H1 (cell line): ENCODE measurements at regions not wholly inside any gene's neighbourhood (a gene's known extent, or its start where the extent isn't known, plus 50 kb on each side); places are given as distances from the start of the nearest gene placed in this dataset.

ENCODE experiments used
- CTCF ChIA-PET: fragments of 300-600 bp; sonication (Branson Sonifier 250); formaldehyde crosslinking; loops from one replicate; lab custom pipeline; 2021; ENCODE audit not compliant: partially characterized antibody; lab: Charles Lee
- POLR2A ChIA-PET: fragments of 300-600 bp; sonication (Branson Sonifier 250); formaldehyde crosslinking; loops from one replicate; lab custom pipeline; 2021; ENCODE audit warnings: inconsistent platforms; ENCODE audit not compliant: partially characterized antibody; lab: Charles Lee
- DNase-seq, 2 experiments: peaks; one replicate each; pipeline versions ENCODE4 v3.0.0 to v3.0.0-alpha.2; 2010 to 2022; ENCODE audit warnings: low spot score in 2 of 2, low read depth in 1 of 2, mixed read lengths in 1 of 2
- FAIRE-seq: peaks from 2 replicates; lab custom pipeline; 2011; peaks lifted over from hg19 to GRCh38; lab: Jason Lieb, UNC
- H2AFZ ChIP-seq: 2 replicates; pipeline ENCODE4 v1.8.1; 2012; ENCODE audit warnings: low read length, inconsistent platforms
- H2AK5ac ChIP-seq: 2 replicates; pipeline ENCODE4 v1.6.1; 2013; ENCODE audit warnings: low read depth, low read length
- H2BK120ac ChIP-seq: replicated peaks from 2 replicates; pipeline ENCODE3; 2013; ENCODE audit warnings: low read depth, low read length, inconsistent platforms
- H2BK12ac ChIP-seq: 2 replicates; pipeline ENCODE4 v1.6.1; 2013; ENCODE audit warnings: low read depth, low read length
- H2BK15ac ChIP-seq: 2 replicates; pipeline ENCODE4 v1.6.1; 2013; ENCODE audit warnings: low read length
- H2BK20ac ChIP-seq: 2 replicates; pipeline ENCODE4 v1.6.1; 2013; ENCODE audit warnings: low read length
- H2BK5ac ChIP-seq: 2 replicates; pipeline ENCODE4 v1.6.1; 2013; ENCODE audit warnings: low read depth, low read length
- H3K14ac ChIP-seq: 2 replicates; pipeline ENCODE4 v1.6.1; 2013; ENCODE audit warnings: inconsistent platforms; ENCODE audit not compliant: insufficient read length
- H3K18ac ChIP-seq: 2 replicates; pipeline ENCODE4 v1.6.1; 2013; ENCODE audit warnings: low read length; ENCODE audit errors: extremely low read depth
- H3K23ac ChIP-seq: 2 replicates; pipeline ENCODE4 v1.6.1; 2013; ENCODE audit warnings: inconsistent platforms; ENCODE audit not compliant: insufficient read length
- H3K23me2 ChIP-seq: 2 replicates; pipeline ENCODE4 v1.6.1; 2013; ENCODE audit warnings: low read depth, low read length
- H3K27ac ChIP-seq: 2 replicates; pipeline ENCODE4 v1.6.1; 2011; ENCODE audit warnings: low read depth, low read length, inconsistent platforms
- H3K27me3 ChIP-seq, 4 experiments: replicated peaks in 1 of 4; 1 replicate in 1 of 4; 2 replicates in 3 of 4; pipeline versions ENCODE4 v1.6.1 to v1.8.1; 2011 to 2013; ENCODE audit warnings: low read length in 3 of 4, mild to moderate bottlenecking in 3 of 4, inconsistent platforms in 2 of 4, mixed read lengths in 2 of 4, moderate library complexity in 1 of 4; ENCODE audit not compliant: control insufficient read depth in 3 of 4, insufficient read depth in 3 of 4; ENCODE audit errors: extremely low read depth in 1 of 4
- H3K36me3 ChIP-seq, 4 experiments: 2 replicates each; pipeline versions ENCODE4 v1.6.1 to v1.8.1; 2011 to 2013; ENCODE audit warnings: mild to moderate bottlenecking in 4 of 4, low read length in 3 of 4, moderate library complexity in 2 of 4, control low read depth in 1 of 4, inconsistent platforms in 1 of 4; ENCODE audit not compliant: insufficient read depth in 4 of 4, control insufficient read depth in 2 of 4
- H3K4ac ChIP-seq: replicated peaks from 2 replicates; pipeline ENCODE3; 2013; ENCODE audit warnings: low read length, low read depth, mixed read lengths, inconsistent platforms; ENCODE audit not compliant: insufficient read length
- H3K4me1 ChIP-seq, 4 experiments: replicated peaks in 1 of 4; 1 replicate in 1 of 4; 2 replicates in 3 of 4; pipeline versions ENCODE4 v1.6.1 to v1.8.1; 2011 to 2013; ENCODE audit warnings: low read length in 3 of 4, inconsistent platforms in 2 of 4, mixed read lengths in 1 of 4; ENCODE audit not compliant: insufficient read depth in 4 of 4, control insufficient read depth in 3 of 4
- H3K4me2 ChIP-seq, 2 experiments: 2 replicates each; pipeline versions ENCODE4 v1.6.1 to v1.8.1; 2011 to 2013; ENCODE audit warnings: low read depth in 2 of 2, low read length in 2 of 2, control low read depth in 1 of 2, inconsistent platforms in 1 of 2, mild to moderate bottlenecking in 1 of 2; ENCODE audit not compliant: insufficient read depth in 1 of 2
- H3K4me3 ChIP-seq, 4 experiments: fragments of 200-600, 300-600 bp in 1 of 4; sonication (generic), shearing (Covaris generic), sonication (Bioruptor Twin) in 1 of 4; 2 replicates each; pipeline versions ENCODE4 v1.5.1 to v1.8.1; 2011 to 2016; ENCODE audit warnings: low read length in 4 of 4, low read depth in 3 of 4, control low read depth in 2 of 4, inconsistent platforms in 2 of 4, mild to moderate bottlenecking in 2 of 4, mixed read lengths in 1 of 4, moderate library complexity in 1 of 4; ENCODE audit not compliant: insufficient read depth in 2 of 4; ENCODE audit errors: extremely low read depth in 1 of 4
- H3K56ac ChIP-seq: replicated peaks from 2 replicates; pipeline ENCODE3; 2013; ENCODE audit warnings: low read depth, mild to moderate bottlenecking, mixed read lengths, low read length, inconsistent platforms; ENCODE audit not compliant: insufficient read length
- H3K79me1 ChIP-seq: 2 replicates; pipeline ENCODE4 v1.6.1; 2013; ENCODE audit warnings: low read depth, low read length, control low read depth
- H3K79me2 ChIP-seq, 2 experiments: 2 replicates each; pipeline versions ENCODE4 v1.6.1 to v1.8.1; 2012 to 2013; ENCODE audit warnings: low read length in 2 of 2, mild to moderate bottlenecking in 2 of 2, inconsistent platforms in 1 of 2; ENCODE audit not compliant: insufficient read depth in 2 of 2, control insufficient read depth in 1 of 2
- H3K9ac ChIP-seq, 4 experiments: replicated peaks in 1 of 4; 1 replicate in 1 of 4; 2 replicates in 3 of 4; pipeline versions ENCODE4 v1.6.1 to v1.8.1; 2011 to 2013; ENCODE audit warnings: low read depth in 3 of 4, low read length in 3 of 4, control low read depth in 2 of 4, mild to moderate bottlenecking in 2 of 4, moderate library complexity in 2 of 4, inconsistent platforms in 1 of 4; ENCODE audit errors: extremely low read depth in 1 of 4
- H3K9me3 ChIP-seq, 2 experiments: 2 replicates each; pipeline versions ENCODE4 v1.6.1 to v1.8.1; 2012 to 2013; ENCODE audit warnings: mild to moderate bottlenecking in 2 of 2, moderate library complexity in 2 of 2, control low read depth in 1 of 2, inconsistent platforms in 1 of 2, low read depth in 1 of 2, low read length in 1 of 2, mixed read lengths in 1 of 2; ENCODE audit not compliant: insufficient read depth in 2 of 2
- H4K20me1 ChIP-seq, 2 experiments: replicated peaks in 1 of 2; 2 replicates each; pipeline versions ENCODE3 to v1.8.1; 2011 to 2013; ENCODE audit warnings: inconsistent platforms in 2 of 2, low read length in 2 of 2, mild to moderate bottlenecking in 1 of 2; ENCODE audit not compliant: insufficient read depth in 2 of 2, control insufficient read depth in 1 of 2
- H4K5ac ChIP-seq: 2 replicates; pipeline ENCODE4 v1.6.1; 2013; ENCODE audit warnings: low read length, low read depth, mixed read lengths, inconsistent platforms; ENCODE audit not compliant: insufficient read length
- H4K8ac ChIP-seq: 2 replicates; pipeline ENCODE4 v1.8.0; 2013; ENCODE audit warnings: mild to moderate bottlenecking, moderate library complexity, low read length, inconsistent platforms; ENCODE audit not compliant: insufficient read depth; ENCODE audit errors: extremely low read depth
- H4K91ac ChIP-seq: replicated peaks from 2 replicates; pipeline ENCODE3; 2013; ENCODE audit warnings: low read length, mixed read lengths, inconsistent platforms; ENCODE audit not compliant: insufficient read length
- BCL11A ChIP-seq, 2 experiments: IDR thresholded peaks; one replicate each; pipeline ENCODE4 v1.6.1; 2011; ENCODE audit warnings: low read depth in 2 of 2, low read length in 2 of 2, mild to moderate bottlenecking in 2 of 2
- CEBPB ChIP-seq: IDR thresholded peaks from 2 replicates; pipeline ENCODE4 v1.6.1; 2012; ENCODE audit warnings: low read depth, low read length
- CREB1 ChIP-seq: IDR thresholded peaks from 2 replicates; pipeline ENCODE4 v1.6.1; 2012; ENCODE audit warnings: inconsistent platforms
- CTBP2 ChIP-seq: IDR thresholded peaks from 2 replicates; pipeline ENCODE4 v1.7.0; 2011; ENCODE audit warnings: borderline replicate concordance, mild to moderate bottlenecking, moderate library complexity, mixed read lengths, low read length; ENCODE audit not compliant: insufficient read depth, insufficient read length
- FOSL1 ChIP-seq: IDR thresholded peaks from 2 replicates; pipeline ENCODE4 v1.6.1; 2011; ENCODE audit warnings: mild to moderate bottlenecking, low read depth, low read length, moderate library complexity; ENCODE audit not compliant: insufficient read depth
- HDAC2 ChIP-seq, 2 experiments: fragments of 300-600 bp in 1 of 2; sonication (generic) in 1 of 2; IDR thresholded peaks; 2 replicates each; pipeline ENCODE4 v1.6.1; 2011 to 2012; ENCODE audit warnings: low read depth in 2 of 2, low read length in 2 of 2, mild to moderate bottlenecking in 2 of 2, moderate library complexity in 2 of 2, borderline replicate concordance in 1 of 2, inconsistent platforms in 1 of 2
- RFX5 ChIP-seq: IDR thresholded peaks from 2 replicates; pipeline ENCODE4 v1.6.1; 2011; ENCODE audit warnings: low read depth, low read length, improper control_type of control experiment, borderline replicate concordance
- RNF2 ChIP-seq: fragments of 200-900, 300-1000 bp; sonication (generic); IDR thresholded peaks from 2 replicates; pipeline ENCODE4 v1.7.1; 2016; ENCODE audit warnings: borderline replicate concordance, low read depth, mild to moderate bottlenecking, antibody characterized with exemption, low read length; ENCODE audit not compliant: poor library complexity, severe bottlenecking; ENCODE audit errors: missing control alignments
- SIRT6 ChIP-seq: IDR thresholded peaks from one replicate; pipeline ENCODE4 v1.7.1; 2012; ENCODE audit warnings: low read length, inconsistent platforms
- SRF ChIP-seq: IDR thresholded peaks from 2 replicates; pipeline ENCODE4 v1.6.1; 2011; ENCODE audit warnings: mild to moderate bottlenecking, low read depth, low read length, moderate library complexity
- TAF1 ChIP-seq: IDR thresholded peaks from 2 replicates; pipeline ENCODE4 v1.6.1; 2011; ENCODE audit warnings: mild to moderate bottlenecking, low read depth, low read length
- WGBS, 2 experiments: shearing (Covaris generic) in 1 of 2; methylation state at CpG; one replicate each; pipeline versions ENCODE4 v1.1.6 to v1.1.7; 2013 to 2015; ENCODE audit warnings: low lambda C conversion rate in 2 of 2, mixed read lengths in 2 of 2, inconsistent platforms in 1 of 2, low coverage in 1 of 2, missing lambda C conversion rate in 1 of 2; ENCODE audit not compliant: insufficient replicate concordance in 2 of 2, insufficient coverage in 1 of 2, insufficient read length in 1 of 2; ENCODE audit errors: extremely low coverage in 1 of 2, missing lambda C conversion rate in 1 of 2; 5-methylcytosine and 5-hydroxymethylcytosine counted together

DNA sequence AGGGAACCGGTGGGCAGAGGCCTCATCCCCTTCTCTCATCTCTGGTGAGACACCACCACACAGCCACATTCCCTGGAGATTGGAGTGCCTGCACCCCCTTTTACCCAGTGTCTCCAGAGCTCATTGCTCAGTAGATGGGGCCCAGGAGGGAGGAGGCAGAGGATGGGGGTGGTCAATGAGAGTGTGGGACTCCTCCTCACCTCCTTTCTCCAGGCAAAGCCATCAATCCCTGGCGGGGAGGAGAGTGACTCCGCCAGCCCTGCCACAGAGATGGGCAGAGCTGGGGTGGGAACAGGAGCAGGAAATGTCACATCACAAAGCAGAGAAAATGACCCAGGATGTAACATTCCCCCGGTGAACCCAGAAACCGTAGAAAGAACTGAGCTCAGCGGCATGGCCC, 117.2 kb downstream of the MATN1 start:
- 87% methylated on average over 6 of the region's 6 CpGs; no CpG with 5 or more reads in 1 of the 2 experiments for WGBS, 2 experiments
- H3K14ac ChIP-seq: no peak overlapping the region
- CTCF ChIA-PET: interaction anchor here (0.6 kb wide), 1 partner anchor 673 kb away, joined by 4 read pairs; no protein-coding TSS in a partner anchor
- TF ChIP-seq HDAC2 (IDR thresholded peaks at IDR 0.05; ENCODE audit: borderline replicate concordance in 1 of 2, low read depth in 2 of 2, low read length in 2 of 2): no peak
- TF ChIP-seq CEBPB: no peak
- no peak for TF ChIP-seq SRF
- no peak for TF ChIP-seq SIRT6
- TF ChIP-seq RNF2: no peak
- TF ChIP-seq BCL11A (IDR thresholded peaks at IDR 0.05; ENCODE audit: low read depth in 2 of 2, low read length in 2 of 2): no peak
- TF ChIP-seq CTBP2: no peak
- no peak for TF ChIP-seq TAF1
- no peak for TF ChIP-seq RFX5
- TF ChIP-seq FOSL1: no peak
- no peak for TF ChIP-seq CREB1

More for the DNA sequence above, 117.2 kb downstream of the MATN1 start:
- Histone ChIP-seq H3K79me2 (no peaks in the 10 kb centered on the region), H3K23ac (no peak overlapping the region), H4K91ac (no peak overlapping the region), H3K56ac (no peak overlapping the region), H2BK15ac (no peak overlapping the region), H3K27ac (no peak overlapping the region), H3K23me2 (no peaks in the 10 kb centered on the region), H4K20me1 (no peaks in the 10 kb centered on the region), H3K4me3 (no peak overlapping the region), H3K36me3 (no peaks in the 10 kb centered on the region), H4K8ac (no peak overlapping the region), H2BK20ac (no peak overlapping the region), H2BK5ac (no peak overlapping the region), H4K5ac (no peak overlapping the region), H3K27me3 (no peaks in the 10 kb centered on the region), H2BK120ac (no peak overlapping the region), H3K18ac (no peak overlapping the region), H2AFZ (no peak overlapping the region), H3K79me1 (no peaks in the 10 kb centered on the region), H2BK12ac (no peak overlapping the region), H3K4me1 (no peaks in the 10 kb centered on the region; a peak in 1 of 7 replicates), H2AK5ac (no peak overlapping the region), H3K9me3 (no peaks in the 10 kb centered on the region), H3K9ac (no peak overlapping the region), H3K4ac (no peak overlapping the region), H3K4me2 (no peak overlapping the region)
- POLR2A ChIA-PET: no interaction called here
- FAIRE-seq: no peak
- DNase-seq: no peak
